Smooth muscle cell (in vitro differentiated cells): ENCODE measurements at regions not wholly inside any gene's neighbourhood (a gene's known extent, or its start where the extent isn't known, plus 50 kb on each side); places are given as distances from the start of the nearest gene placed in this dataset.

Source experiments
- DNase-seq: peaks from one replicate; lab custom pipeline; 2025; ENCODE audit not compliant: unreplicated experiment; lab: John Stamatoyannopoulos, UW
- H2AFZ ChIP-seq: fragments of 200-600 bp; sonication (generic); 2 replicates; pipeline ENCODE4 v1.6.0; 2016; ENCODE audit warnings: antibody characterized with exemption, low read depth, mild to moderate bottlenecking
- H3F3A ChIP-seq: fragments of 200-600 bp; sonication (generic); 2 replicates; pipeline ENCODE4 v1.6.0; 2017; ENCODE audit warnings: antibody characterized with exemption, low read depth
- H3K27ac ChIP-seq: fragments of 200-600 bp; sonication (generic); 2 replicates; pipeline ENCODE4 v1.5.1; 2016; ENCODE audit warnings: low read depth, mild to moderate bottlenecking
- H3K27me3 ChIP-seq: fragments of 200-600 bp; sonication (generic); 2 replicates; pipeline ENCODE4 v1.6.1; 2016; ENCODE audit warnings: low read depth, mild to moderate bottlenecking
- H3K36me3 ChIP-seq: fragments of 200-600 bp; sonication (generic); 2 replicates; pipeline ENCODE4 v1.5.1; 2016; ENCODE audit warnings: low read depth
- H3K4me1 ChIP-seq: fragments of 200-600 bp; sonication (generic); 2 replicates; pipeline ENCODE4 v1.5.1; 2016; ENCODE audit warnings: low read depth
- H3K4me2 ChIP-seq: fragments of 200-600 bp; sonication (generic); 2 replicates; pipeline ENCODE4 v1.6.0; 2016; ENCODE audit warnings: mild to moderate bottlenecking
- H3K4me3 ChIP-seq: fragments of 200-600 bp; sonication (generic); 2 replicates; pipeline ENCODE4 v1.5.1; 2016; ENCODE audit warnings: mild to moderate bottlenecking
- H3K79me2 ChIP-seq: fragments of 200-600 bp; sonication (generic); 2 replicates; pipeline ENCODE4 v1.6.0; 2016; ENCODE audit warnings: low read depth, mild to moderate bottlenecking
- H3K9ac ChIP-seq: fragments of 200-600 bp; sonication (generic); 2 replicates; pipeline ENCODE4 v1.6.0; 2016; ENCODE audit warnings: low read depth
- H3K9me3 ChIP-seq: fragments of 200-600 bp; sonication (generic); replicated peaks from 2 replicates; pipeline ENCODE4 v1.5.1; 2016; ENCODE audit warnings: low read depth
- H4K20me1 ChIP-seq: fragments of 200-600 bp; sonication (generic); 2 replicates; pipeline ENCODE4 v1.6.0; 2016; ENCODE audit warnings: low read depth
- CTCF ChIP-seq: fragments of 200-600 bp; sonication (generic); IDR thresholded peaks from 2 replicates; pipeline ENCODE4 v1.5.1; 2017; ENCODE audit warnings: borderline replicate concordance, mild to moderate bottlenecking, antibody characterized with exemption; ENCODE audit not compliant: insufficient read depth, poor library complexity, severe bottlenecking
- WGBS: methylation state at CpG from one replicate; pipeline ENCODE4 v1.1.7; 2016; ENCODE audit warnings: low lambda C conversion rate; 5-methylcytosine and 5-hydroxymethylcytosine counted together

GRCh38 chr5:115369430-115370144, 73.1 kb upstream of the CCDC112 start:
- no peak overlapping the region for H3K9ac ChIP-seq
- no peak overlapping the region for H3K27ac ChIP-seq
- no peaks in the 10 kb centered on the region for H3K4me1 ChIP-seq
- TF ChIP-seq CTCF = no peak
- no peaks in the 10 kb centered on the region for H3K9me3 ChIP-seq
- no peak overlapping the region for H3K4me2 ChIP-seq
- no peaks in the 10 kb centered on the region for H3K36me3 ChIP-seq
- WGBS = 87% methylated on average over 12 of the region's 12 CpGs
- no peak overlapping the region for H3K4me3 ChIP-seq
- no peak overlapping the region for H2AFZ ChIP-seq
- H3F3A ChIP-seq = peaks cover 4% of the 10 kb centered on the region
- no peaks in the 10 kb centered on the region for H3K79me2 ChIP-seq
- no peaks in the 10 kb centered on the region for H4K20me1 ChIP-seq
- no peaks in the 10 kb centered on the region for H3K27me3 ChIP-seq
- DNase-seq = no peak

- H3K9ac ChIP-seq = no peak overlapping the region
- H2AFZ ChIP-seq = no peak overlapping the region
Observed at GRCh38 chr5:115366223-115366622, 69.8 kb upstream of the CCDC112 start.

DNA sequence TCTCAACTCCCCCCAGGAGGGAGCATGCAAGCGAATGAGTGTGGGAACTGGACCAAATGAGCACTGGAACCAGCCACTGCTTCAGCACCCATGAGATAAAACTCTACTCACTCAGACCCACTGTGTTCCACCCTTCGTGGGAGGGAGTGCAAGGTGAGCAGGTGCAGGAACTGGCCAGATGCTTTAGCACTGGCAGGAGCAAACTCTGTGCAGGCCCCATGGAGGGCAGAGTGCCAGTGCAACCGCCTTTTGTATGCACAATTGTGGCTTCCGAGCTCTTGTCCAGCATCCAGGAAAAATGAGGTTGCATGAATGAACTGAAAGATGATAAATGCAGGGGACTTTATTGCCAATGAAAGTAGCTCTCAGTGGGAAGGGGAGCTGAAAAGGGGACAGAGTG, 67.4 kb upstream of the CCDC112 start:
- no peaks in the 10 kb centered on the region for H3K36me3 ChIP-seq
- 83% methylated on average over 4 of the region's 4 CpGs for WGBS

More at GRCh38 chr5:115366223-115366622, 69.8 kb upstream of the CCDC112 start:
- Histone ChIP-seq H4K20me1 (no peaks in the 10 kb centered on the region), H3K9me3 (no peaks in the 10 kb centered on the region), H3F3A (peaks cover 4% of the 10 kb centered on the region), H3K4me1 (peaks cover under 1% of the 10 kb centered on the region), H3K27ac (peak overlapping the region; percentile 68), H3K4me2 (peak overlapping the region; percentile 58), H3K4me3 (no peak overlapping the region), H3K79me2 (no peaks in the 10 kb centered on the region), H3K27me3 (no peaks in the 10 kb centered on the region), H3K36me3 (no peaks in the 10 kb centered on the region)
- 0% methylated on average over 2 of the region's 2 CpGs for whole genome bisulfite sequencing
- no peak for TF ChIP-seq CTCF
- DNase-seq = no peak

More for the DNA sequence above, 67.4 kb upstream of the CCDC112 start:
- no peak for TF ChIP-seq CTCF
- no peak overlapping the region for H2AFZ ChIP-seq
- H3K4me3 ChIP-seq = no peak overlapping the region
- peaks cover 10% of the 10 kb centered on the region for H3F3A ChIP-seq
- no peaks in the 10 kb centered on the region for H3K27me3 ChIP-seq
- no peaks in the 10 kb centered on the region for H4K20me1 ChIP-seq
- H3K27ac ChIP-seq = no peak overlapping the region
- no peak overlapping the region for H3K4me2 ChIP-seq
- no peaks in the 10 kb centered on the region for H3K9me3 ChIP-seq
- no peaks in the 10 kb centered on the region for H3K79me2 ChIP-seq
- no peak overlapping the region for H3K9ac ChIP-seq
- DNase-seq = no peak
- peaks cover 15% of the 10 kb centered on the region for H3K4me1 ChIP-seq
